HG03097 (cell line): ENCODE measurements at regions not wholly inside any gene's neighbourhood (a gene's known extent, or its start where the extent isn't known, plus 50 kb on each side); places are given as distances from the start of the nearest gene placed in this dataset.
"Not testable (repeated sequence)": the region's sequence is repeated elsewhere in the genome, so short reads cannot be mapped to it uniquely, and the experiment has no call there.

ENCODE experiments used
- ATAC-seq: cut with Tn5 transposase; IDR thresholded peaks from one replicate; pipeline ENCODE4 v1.9.1; 2021; ENCODE audit not compliant: unreplicated experiment, low FRiP score

- no peak for ATAC-seq
These were observed 692.9 kb downstream of the GBE1 start for GRCh38 chr3:81068546-81068945.

DNA sequence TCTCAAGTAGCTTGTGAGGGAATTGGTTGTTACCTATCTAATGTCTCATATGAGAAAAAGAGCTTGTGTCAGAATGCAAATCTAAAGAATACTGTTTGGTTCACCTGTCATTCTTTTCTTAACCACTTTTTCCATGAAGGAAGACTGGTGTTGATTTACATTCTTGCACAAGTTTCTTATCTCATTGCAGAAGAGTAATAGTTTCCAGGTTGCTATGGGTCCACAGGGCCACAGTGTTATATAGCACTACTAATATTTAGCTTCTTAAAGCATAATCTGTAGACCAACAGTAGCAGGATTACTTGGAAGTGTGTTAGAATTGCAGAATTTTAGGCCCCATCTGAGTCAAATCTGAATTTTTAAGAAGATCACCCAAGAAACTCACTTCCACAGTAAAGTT is 697.5 kb downstream of the GBE1 start:
- ATAC-seq, result no peak

DNA sequence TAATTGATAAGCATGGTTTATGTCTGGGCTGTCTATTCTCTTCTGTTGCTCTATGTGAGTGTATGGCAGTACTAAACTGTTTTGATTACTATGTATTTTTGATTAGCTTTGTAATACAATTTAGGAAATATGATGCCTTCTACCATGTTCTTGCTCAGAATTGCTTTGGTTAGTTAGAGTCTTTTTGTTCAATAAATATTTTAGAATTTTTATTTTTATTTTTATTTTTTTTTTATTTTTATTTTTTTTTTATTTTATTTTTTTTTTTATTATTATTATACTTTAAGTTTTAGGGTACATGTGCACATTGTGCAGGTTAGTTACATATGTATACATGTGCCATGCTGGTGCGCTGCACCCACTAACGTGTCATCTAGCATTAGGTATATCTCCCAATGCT is 710.3 kb downstream of the GBE1 start:
- ATAC-seq, result not testable (repeated sequence)

DNA sequence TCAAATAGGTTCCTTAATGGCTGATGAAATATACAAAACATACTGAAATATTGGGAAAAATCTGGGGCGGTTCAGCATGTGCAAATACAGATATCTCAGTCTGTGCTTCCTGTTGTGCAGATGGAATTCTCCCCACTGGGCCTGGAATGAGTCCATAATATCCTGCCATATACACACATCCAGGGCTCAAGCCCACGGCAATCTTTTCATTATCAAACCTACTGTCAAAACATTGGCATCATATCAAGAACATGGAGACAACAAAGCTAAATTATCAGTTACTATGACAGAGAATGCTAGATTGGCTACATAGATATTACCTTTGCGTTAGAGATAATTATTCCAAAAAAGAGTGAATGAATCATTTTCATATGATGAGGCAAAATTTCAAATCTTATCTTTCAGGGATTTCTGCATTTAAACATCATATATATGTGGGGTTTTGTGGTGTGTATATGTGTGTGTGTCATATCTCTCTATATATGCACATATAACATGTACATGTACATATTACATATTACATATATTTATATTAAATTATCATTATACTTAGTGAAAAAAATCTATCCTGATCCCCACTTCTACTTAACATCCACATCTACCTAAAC is 713.3 kb downstream of the GBE1 start:
- ATAC-seq, result no peak

GRCh38 chr3:81045976-81046375 is 715.5 kb downstream of the GBE1 start:
- no peak for ATAC-seq

GRCh38 chr3:81045246-81045645 is 716.2 kb downstream of the GBE1 start:
- ATAC-seq, result no peak

DNA sequence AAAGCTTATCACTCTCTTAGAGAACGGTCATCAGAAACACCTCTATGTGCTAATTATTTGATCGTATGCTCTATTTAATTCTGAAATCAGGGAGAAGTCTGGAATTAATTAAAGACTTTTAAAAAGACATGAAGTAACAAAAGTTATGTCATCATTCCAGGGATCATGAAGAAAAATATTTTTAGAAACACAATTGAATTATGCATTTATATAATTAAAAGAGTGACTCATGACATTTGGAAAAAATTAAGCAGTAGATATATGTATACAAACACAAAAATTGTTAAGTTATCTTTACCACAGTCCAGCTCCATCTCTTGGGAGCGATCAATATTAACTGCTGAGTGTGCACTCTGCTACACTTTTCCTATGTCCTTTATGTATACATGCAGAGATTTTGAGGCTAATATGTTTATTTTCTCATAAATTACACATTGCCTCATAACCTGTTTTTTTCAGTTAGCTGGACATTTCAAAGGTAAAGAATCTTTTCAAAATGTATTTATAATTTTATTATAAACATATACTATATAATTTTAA is 717.7 kb downstream of the GBE1 start:
- ATAC-seq, result no peak

GRCh38 chr3:81043009-81043408 is 718.4 kb downstream of the GBE1 start:
- no peak for ATAC-seq

DNA sequence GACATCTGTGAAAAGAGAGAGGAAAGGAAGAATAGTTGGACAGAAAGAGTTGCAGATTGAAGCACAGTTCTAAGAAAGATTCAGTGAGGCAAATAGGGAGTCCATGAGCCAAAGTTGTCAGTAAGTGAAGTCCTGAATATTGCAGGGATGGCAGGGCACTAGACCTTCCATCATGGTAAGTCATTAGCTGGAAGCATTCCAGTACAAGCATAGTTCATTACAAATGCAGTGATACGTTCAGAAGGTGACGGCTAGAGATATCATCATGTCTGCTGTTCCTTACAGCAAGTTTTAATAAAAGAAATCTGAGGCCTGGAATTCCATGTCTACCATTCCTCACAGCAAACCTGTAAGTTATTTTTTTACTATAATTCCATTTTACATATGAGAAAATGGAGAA is 720.1 kb downstream of the GBE1 start:
- no peak for ATAC-seq

DNA sequence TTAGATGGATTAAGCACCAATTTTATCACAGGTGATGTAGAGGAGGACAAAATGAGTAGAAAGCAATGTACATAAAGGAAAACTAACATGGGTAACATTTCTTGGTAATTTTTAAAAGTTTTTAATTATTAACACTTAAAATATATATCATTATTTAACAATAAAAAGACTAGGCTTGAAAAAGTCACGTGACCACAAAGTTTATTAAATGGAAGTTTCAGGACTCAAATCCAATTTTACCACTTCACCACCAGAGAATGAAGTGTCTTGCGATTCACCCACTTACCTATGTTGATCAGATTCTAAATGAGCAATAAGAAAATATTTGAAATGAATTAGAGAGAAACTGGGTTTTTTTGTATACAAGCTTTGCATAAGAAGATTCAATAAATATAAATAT is 721.3 kb downstream of the GBE1 start:
- ATAC-seq, result no peak

- ATAC-seq, result no peak
These were observed 727.8 kb downstream of the GBE1 start for GRCh38 chr3:81033684-81034083.

GRCh38 chr3:81033185-81033584 is 728.3 kb downstream of the GBE1 start:
- no peak for ATAC-seq

DNA sequence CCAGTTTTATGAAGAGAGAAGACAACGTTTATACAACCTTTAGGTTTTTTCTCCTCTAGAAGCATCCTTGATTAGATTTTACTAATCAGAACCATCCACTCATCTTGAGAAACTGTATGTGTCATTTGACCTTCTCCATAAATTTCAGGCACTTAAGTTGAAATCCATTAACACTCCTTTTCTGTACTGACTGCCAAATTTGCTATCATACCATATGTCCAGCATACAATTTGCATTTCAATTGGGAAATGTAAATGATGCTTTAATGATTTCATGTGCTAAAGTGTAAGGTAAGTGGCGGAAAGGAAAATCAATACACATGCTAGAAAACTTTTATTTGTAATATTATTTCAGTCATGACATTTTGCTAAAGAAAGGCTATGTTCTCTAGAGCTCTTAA is 731.6 kb downstream of the GBE1 start:
- no peak for ATAC-seq

DNA sequence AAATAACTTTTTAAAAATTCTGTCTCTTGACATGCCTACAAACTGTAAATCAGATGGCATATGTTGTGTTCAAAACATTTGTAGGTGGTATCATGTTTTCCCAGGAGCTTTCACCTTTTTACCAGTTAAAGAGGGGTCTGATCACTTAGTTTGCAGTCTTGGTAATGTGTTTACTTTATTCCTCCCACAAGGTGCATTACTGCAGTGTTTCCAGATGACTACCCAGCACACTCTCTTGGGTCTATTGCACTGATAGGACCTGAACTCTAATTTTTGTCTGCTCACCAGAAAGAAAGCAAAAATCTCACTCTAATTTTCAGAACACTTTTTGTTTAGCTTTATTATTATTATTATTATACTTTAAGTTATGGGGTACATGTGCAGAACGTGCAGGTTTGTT is 734.1 kb downstream of the GBE1 start:
- no peak for ATAC-seq

GRCh38 chr3:81024560-81024959 is 736.9 kb downstream of the GBE1 start:
- no peak for ATAC-seq

- no peak for ATAC-seq
These were observed 739.1 kb downstream of the GBE1 start for GRCh38 chr3:81022339-81022738.

- no peak for ATAC-seq
These were observed 748.1 kb downstream of the GBE1 start for GRCh38 chr3:81013360-81013759.

GRCh38 chr3:81005992-81006391 is 755.5 kb downstream of the GBE1 start:
- no peak for ATAC-seq

GRCh38 chr3:81003817-81004216 is 757.6 kb downstream of the GBE1 start:
- no peak for ATAC-seq

DNA sequence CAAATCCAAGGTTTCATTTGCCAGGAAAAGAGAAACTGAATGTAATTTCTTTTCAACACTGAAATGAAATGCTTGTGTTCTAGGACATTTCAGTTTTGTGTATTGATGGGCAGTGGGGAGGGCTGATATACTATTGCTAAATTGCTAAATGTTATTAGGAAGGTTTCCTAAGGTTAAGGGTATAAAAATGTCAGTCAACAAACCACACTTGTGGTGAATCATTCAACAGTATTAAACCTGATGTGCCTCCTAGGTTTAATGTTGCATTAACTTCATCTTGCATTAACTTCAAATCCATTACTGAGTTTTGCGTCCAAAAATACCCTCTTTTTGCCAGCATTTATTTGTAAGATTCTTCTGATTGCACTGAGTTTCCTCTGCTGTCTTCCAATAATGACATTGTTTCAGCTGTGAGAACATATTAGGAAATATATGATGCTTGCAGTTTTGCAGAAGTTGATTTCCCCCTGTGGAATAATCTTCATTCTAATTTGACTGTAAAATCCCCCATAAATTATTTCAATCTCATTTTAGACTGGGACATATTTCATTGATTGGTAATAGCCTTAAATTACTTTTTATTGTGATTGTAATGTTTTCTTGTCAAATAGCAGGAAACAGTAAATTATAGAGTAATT is 758.3 kb downstream of the GBE1 start:
- no peak for ATAC-seq

DNA sequence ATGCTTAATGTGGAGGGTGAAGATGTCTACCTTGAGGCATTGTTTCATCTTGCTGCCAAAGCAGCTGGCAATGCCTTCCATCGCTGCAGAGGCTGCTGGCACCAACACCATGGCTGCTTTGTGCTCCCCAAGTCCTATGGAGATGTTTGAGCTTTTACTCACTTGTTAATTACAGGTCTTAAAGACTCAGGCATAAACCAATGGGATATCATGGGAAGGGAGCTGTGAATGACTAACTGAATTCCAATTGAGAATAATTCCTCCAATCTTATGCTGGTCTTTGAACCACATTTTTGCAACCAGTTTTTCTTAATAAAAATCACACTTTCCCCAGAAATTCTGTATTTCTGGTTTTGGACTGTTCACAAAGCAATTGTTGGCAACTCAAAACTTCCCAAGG is 762.0 kb downstream of the GBE1 start:
- ATAC-seq, result no peak

DNA sequence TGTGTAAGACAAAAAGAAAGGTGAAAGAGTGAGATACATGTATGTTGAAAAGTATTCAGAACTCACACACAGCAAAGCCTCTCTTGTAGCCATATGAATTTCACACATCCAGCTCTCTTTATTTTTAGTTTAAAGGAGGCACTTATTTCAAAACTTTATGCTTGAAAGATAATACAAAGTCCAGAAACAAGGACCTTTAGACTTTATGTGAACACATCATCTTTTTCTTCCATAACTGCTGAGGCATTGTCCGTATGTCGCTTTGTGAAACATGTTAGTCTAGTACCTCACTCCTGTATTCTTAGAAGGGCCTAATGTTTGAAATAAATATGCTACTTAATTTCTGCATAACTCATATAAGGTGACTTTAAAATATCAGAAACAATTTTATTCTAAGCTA is 763.4 kb downstream of the GBE1 start:
- no peak for ATAC-seq
